NB4 (cell line): ENCODE measurements at regions not wholly inside any gene's neighbourhood (a gene's known extent, or its start where the extent isn't known, plus 50 kb on each side); places are given as distances from the start of the nearest gene placed in this dataset.

ENCODE experiments used
- DNase-seq: peaks from one replicate; pipeline ENCODE4 v3.0.0; 2010; ENCODE audit warnings: low read depth
- H3K4me3 ChIP-seq: one replicate; pipeline ENCODE4 v1.5.1; 2011; ENCODE audit warnings: mild to moderate bottlenecking, low read depth, low read length, moderate library complexity
- CTCF ChIP-seq: IDR thresholded peaks from one replicate; pipeline ENCODE4 v1.5.1; 2012; ENCODE audit warnings: low read depth, low read length
- MAX ChIP-seq: IDR thresholded peaks from 2 replicates; pipeline ENCODE4 v1.6.1; 2011; ENCODE audit warnings: low read depth, low read length
- MYC ChIP-seq: IDR thresholded peaks from 2 replicates; pipeline ENCODE4 v1.6.1; 2011; ENCODE audit warnings: low read depth, low read length
- POLR2A ChIP-seq: IDR thresholded peaks from 2 replicates; pipeline ENCODE4 v1.6.1; 2011; ENCODE audit warnings: mild to moderate bottlenecking; ENCODE audit not compliant: insufficient read length; ENCODE audit errors: extremely low read depth

- DNase-seq = no peak
- no peak for TF ChIP-seq POLR2A
- no peak for TF ChIP-seq CTCF
- TF ChIP-seq MAX = no peak
- TF ChIP-seq MYC = no peak
- no peak overlapping the region for H3K4me3 ChIP-seq
Observed at GRCh38 chr18:26794230-26795101, 71.0 kb downstream of the AQP4 start.

- no peak for TF ChIP-seq CTCF
- no peak for TF ChIP-seq MAX
- TF ChIP-seq POLR2A = no peak
- no peak for TF ChIP-seq MYC
- no peak overlapping the region for H3K4me3 ChIP-seq
- DNase-seq = no peak
Observed at GRCh38 chr18:26792661-26793060, 72.8 kb downstream of the AQP4 start.

- no peak for TF ChIP-seq MAX
- no peak for TF ChIP-seq MYC
- no peak for TF ChIP-seq CTCF
- TF ChIP-seq POLR2A = no peak
- H3K4me3 ChIP-seq = no peak overlapping the region
- DNase-seq = no peak
Observed at GRCh38 chr18:26791676-26792075, 73.8 kb downstream of the AQP4 start.

- TF ChIP-seq MYC (no peak), MAX (no peak), CTCF (no peak), POLR2A (no peak)
- no peak overlapping the region for H3K4me3 ChIP-seq
- DNase-seq = no peak
Observed at GRCh38 chr18:26784599-26784998, 80.9 kb downstream of the AQP4 start.

- no peak for DNase-seq
- H3K4me3 ChIP-seq = no peak overlapping the region
- no peak for TF ChIP-seq POLR2A
- TF ChIP-seq CTCF = no peak
- TF ChIP-seq MYC = no peak
- TF ChIP-seq MAX = no peak
Observed at GRCh38 chr18:26783170-26783569, 82.3 kb downstream of the AQP4 start.
